Activated CD4-positive, alpha-beta T cell treated with anti-CD3 and anti-CD28 coated beads for 48 hours (primary cell): ENCODE measurements at regions not wholly inside any gene's neighbourhood (a gene's known extent, or its start where the extent isn't known, plus 50 kb on each side); places are given as distances from the start of the nearest gene placed in this dataset.

Experiments used
- DNase-seq: peaks from one replicate; pipeline ENCODE4 v3.0.0-alpha.2; 2020

DNA sequence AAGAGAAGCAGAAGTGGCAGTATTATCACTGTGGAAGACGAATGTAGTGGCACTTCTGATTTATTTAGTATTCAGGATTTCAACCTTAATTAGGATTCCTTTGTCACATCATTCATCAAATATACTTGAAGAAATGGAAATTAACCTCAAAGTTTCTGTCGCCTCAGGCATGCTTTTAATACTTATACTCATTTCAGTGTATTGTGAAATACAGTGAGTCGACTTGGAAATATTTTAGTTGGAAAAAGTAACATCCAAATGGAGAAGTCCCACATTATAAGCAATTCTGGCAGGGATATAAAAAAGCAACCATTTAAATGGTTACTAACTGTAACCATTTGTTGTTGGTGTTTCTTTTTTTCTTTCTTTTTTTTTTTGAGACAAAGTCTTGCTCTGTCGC is 648.8 kb downstream of the ARL4A start:
- no peak for DNase-seq

- DNase-seq, result no peak
Measured at GRCh38 chr7:13352677-13353076, 636.8 kb downstream of the ETV1 start.

GRCh38 chr7:13359656-13360055 is 629.8 kb downstream of the ETV1 start:
- no peak for DNase-seq

DNA sequence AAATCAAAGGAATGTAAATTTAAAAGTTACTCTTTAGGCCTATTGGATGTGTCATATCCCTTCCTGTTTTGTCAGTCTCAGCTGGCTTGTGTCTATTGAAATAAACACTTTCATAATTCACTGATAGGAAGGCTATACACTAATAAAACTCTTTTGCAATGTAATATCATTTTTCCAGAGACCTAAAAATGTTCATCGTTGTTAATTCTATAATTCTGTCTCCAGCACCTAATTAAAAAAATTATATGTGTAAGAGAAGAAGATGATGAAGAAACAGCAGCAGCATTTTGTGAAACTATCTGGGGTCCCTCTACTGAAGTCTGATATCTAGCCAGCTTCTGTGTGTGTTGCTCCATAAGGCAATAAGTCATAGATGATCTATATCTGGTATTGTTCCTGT is 602.7 kb downstream of the ETV1 start:
- DNase-seq, result no peak

- DNase-seq, result no peak
Measured at GRCh38 chr7:13407911-13408310, 581.6 kb downstream of the ETV1 start.

GRCh38 chr7:13411151-13411550 is 578.3 kb downstream of the ETV1 start:
- DNase-seq, result no peak

GRCh38 chr7:13411636-13412035 is 577.8 kb downstream of the ETV1 start:
- DNase-seq, result no peak

DNA sequence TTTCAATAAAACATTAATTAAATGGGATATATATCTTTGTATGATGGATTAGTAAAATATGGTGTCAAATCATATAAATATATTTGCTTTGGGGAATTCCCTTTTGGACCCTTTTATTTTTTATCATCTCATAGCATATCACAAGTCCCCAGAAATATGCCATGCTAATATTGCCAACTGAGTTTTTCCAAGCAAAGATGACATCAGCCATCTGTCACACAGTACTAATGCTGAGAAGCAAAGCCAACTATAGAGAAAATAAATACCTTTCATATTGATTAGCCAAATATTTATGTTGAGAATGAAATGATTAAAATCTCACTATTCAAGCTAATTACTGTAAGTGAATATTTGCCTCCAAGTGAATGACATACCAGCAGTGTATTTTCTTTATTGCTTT is 575.3 kb downstream of the ETV1 start:
- DNase-seq, result no peak

- no peak for DNase-seq
Measured at GRCh38 chr7:13414661-13415107, 574.8 kb downstream of the ETV1 start.

- no peak for DNase-seq
Measured at GRCh38 chr7:13416071-13416470, 573.4 kb downstream of the ETV1 start.

DNA sequence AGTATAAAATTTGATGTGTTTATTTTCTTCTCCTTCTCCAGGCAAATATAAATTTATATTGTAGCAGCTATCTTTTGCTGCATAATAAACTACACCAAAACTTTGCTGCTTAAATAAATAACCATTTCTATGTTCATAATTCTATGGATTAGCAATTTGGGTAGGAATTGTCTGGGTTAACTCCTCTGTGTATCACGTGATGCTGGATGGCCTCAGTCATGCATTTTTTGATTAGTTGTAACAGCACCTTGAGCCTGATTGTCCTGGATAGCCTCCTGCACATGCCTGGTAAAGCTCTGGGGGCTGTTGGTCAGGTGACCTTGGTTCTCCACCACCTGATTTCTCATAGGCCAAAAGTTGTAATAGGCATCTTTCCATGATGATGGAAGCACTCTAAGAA is 572.9 kb downstream of the ETV1 start:
- no peak for DNase-seq

- DNase-seq, result no peak
Measured at GRCh38 chr7:13420726-13421125, 568.7 kb downstream of the ETV1 start.

DNA sequence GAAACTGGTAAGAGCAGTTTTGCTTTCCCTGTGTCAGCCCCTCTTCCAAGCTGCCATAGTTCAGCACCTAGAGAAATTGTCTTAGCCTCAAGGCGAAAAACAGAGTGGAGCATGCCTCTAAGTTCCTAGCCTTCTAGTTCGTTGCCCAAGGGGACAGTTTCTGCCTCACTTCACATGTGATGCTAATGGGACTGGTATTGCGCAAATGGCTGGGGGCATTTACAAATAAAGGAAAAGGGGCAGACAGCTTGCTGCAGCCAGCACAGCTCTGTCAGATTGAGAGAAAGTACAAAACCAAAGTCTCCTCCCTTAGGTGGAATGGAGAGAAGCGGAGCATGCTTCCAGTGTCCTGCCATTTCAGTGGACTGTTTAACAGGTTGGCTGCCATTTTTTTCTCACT is 567.7 kb downstream of the ETV1 start:
- no peak for DNase-seq

GRCh38 chr7:13433946-13434345 is 555.5 kb downstream of the ETV1 start:
- DNase-seq, result no peak

- DNase-seq, result no peak
Measured at GRCh38 chr7:13442226-13442625, 547.2 kb downstream of the ETV1 start.

DNA sequence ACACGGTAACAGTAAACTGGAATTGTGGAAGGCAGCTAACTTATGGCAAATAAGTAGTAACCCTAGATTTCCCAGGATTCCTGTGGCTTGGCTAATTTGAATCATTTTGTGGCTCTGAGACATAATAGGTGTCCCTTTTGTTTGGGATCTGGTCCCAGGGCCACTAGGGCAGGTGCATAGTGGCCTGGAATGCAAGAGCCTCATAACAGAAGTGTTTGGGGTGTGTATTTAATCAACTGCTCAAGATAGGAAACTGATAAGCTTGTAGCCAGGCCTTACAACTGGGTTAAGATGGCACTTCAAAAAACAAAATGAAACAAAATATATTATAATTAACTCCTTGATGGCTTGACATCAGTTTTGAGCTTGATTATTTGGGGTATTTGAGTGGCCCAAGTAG is 541.8 kb downstream of the ETV1 start:
- DNase-seq, result no peak

GRCh38 chr7:13448243-13448642 is 541.2 kb downstream of the ETV1 start:
- DNase-seq, result no peak

DNA sequence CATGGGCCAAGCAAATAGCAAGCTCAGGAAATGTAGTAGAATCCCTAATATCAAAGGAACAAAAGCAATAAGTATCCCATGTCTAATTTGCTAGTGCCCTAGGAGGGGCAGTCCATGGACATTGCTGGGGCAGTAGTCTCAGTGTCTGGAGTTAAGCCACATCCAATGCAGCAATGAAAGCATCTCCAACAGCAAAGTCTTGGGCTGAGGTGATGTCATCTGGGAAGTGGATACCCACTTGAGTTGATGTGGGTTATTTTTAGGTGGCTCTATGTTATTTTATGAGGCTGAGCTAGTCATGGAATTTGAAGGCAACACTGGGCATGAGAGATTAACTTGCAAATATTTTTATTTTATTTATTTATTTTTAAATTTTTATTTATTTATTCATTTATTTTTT is 540.0 kb downstream of the ETV1 start:
- no peak for DNase-seq

DNA sequence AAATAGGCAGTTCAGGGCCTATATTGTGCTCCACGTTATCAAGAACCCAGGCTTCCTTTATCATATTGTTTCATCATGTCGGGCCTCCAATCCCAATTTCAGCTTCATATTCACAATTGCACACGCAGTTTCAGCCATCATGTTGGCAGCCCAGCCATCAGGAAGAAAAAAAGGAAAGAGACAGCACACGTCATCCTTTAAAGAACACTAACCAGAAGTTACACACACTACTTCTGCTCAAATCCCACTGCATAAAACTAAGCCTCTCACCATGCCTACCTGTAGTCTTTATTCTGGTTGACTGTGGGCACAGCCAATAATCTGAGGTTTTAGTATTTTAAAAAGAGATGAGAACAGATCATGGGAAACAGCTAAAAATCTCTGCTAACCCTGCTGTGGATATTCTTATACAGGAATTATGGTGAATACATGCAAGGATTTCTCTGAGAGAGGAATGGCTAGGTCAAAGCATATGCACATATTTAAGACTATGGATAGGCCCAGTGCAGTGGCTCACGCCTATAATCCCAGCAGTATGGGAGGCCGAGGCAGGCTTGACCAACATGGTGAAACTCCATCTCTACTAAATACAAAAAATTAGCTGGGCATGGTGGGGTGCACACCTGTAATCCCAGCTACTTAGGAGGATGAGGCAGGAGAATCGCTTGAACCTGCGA is 534.4 kb downstream of the ETV1 start:
- DNase-seq, result no peak

DNA sequence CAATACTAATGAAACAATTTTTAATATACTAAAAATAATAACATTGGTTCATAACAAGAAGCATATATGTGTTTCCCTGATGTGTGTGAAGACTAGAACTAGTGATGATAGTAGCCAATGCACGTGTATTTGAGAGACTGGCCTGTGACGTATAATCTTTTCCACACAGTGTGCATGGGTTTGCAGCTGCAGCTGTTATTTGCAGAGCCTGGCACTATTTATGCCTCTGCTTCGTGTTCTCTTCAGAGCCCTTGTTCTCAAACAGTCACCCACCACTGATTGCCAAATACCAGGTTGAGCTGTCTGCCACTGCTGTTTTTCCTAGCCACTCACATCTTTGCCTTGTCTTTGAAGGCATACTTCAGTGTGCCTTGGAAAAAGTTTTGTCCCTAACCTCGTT is 531.7 kb downstream of the ETV1 start:
- DNase-seq, result no peak

DNA sequence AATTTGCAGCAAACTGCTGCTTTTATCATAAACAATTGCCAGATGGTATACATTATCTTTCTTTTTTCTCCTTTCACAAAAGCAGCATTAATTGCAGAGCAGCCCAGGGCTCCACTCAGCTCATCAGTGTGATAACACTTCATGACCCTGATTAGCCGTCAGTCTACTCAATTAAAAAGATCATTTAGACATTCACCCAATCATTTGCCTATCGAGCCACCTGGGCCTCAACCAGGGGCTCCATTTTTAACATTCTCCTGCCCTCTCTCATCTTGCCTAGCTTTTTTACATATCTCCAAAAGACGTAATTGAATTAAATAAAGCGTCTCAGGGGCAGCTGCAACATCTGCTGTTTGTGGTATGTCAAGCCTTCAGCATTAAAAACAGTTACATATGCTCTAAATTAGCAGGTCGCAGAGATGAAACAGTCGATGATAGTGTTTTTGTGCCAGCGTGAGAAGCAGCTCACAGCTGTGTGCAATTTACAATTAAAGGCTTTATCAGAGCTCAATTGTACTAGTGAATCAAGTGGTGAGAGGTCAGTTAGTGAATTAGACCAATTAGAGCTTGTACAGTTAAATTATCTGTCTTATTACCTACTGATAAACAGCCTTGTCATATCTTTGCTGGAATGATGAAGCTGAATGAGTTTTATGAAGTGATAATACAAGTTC is 522.5 kb downstream of the ETV1 start:
- DNase-seq, result no peak

DNA sequence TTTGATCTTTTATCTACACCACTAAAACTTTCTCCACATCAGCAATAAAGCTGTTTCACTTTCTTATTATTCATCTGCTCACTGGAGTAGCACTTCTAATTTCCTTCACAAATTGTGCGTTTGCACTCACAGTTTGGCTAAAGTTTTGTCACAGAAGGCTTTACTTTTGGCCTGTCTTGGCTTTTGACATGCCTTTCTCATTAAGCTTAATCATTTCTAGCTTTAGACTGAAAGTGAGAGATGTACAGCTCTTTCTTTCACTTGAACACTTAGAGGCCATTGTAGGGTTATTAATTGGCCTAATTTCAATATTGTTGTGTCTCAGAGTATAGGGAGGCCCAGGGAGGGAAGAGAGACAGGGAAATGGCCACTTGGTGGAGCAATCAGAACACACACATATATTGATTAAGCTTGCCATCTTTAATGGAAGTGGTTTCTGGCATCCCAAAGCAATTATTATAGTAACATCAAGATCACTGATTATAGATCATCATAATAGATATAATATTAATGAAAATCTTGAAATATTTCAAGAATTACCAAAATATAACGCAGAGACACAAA is 512.5 kb downstream of the ETV1 start:
- DNase-seq, result no peak

GRCh38 chr7:13489386-13489785 is 500.1 kb downstream of the ETV1 start:
- no peak for DNase-seq

DNA sequence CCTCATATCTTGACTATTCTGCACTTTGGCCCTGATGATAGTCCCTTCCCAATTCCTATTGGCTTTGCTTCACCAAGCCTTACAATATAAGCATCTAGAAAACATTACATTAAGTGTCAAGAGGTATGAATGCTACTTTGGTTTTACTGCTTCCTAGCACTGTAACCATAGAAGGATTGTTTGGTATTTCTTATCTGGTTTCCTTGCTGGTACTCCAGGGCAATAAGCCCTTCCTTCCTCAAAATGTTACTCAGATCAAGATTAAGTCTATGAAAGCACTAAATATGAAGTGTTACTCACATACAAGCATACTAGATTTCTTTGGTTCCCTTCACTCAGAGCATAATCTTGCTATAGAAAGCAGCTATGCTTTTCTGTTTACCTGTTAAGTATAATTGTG is 492.5 kb downstream of the ETV1 start:
- no peak for DNase-seq

DNA sequence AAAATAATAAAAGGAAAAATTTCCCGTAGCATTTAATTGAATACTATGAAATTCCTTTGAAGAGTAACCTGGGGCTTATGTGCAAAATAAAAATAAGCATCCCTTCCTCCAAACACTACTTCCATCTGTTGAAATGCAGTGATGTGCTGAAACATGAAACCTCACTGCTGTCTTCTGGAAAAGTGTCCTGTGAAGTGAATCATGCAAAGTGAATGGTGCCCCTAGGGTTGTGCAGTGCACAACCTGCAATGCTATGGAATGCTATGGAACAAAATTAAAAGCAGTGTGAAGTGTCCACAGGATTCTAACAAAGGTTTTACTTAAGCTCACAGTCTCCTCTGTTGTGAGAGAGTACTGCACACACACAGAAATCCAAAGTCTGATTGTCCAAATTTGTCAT is 480.9 kb downstream of the ETV1 start:
- DNase-seq, result no peak
